GM18873 (cell line): ENCODE measurements at regions not wholly inside any gene's neighbourhood (a gene's known extent, or its start where the extent isn't known, plus 50 kb on each side); places are given as distances from the start of the nearest gene placed in this dataset.
A peak's percentile ranks its signal among the peaks of the same experiment; 100 is the strongest.
"Not testable (repeated sequence)": the region's sequence is repeated elsewhere in the genome, so short reads cannot be mapped to it uniquely, and the experiment has no call there.

Source experiments
- ATAC-seq: cut with Tn5 transposase; IDR thresholded peaks from one replicate; pipeline ENCODE4 v1.9.1; 2021; ENCODE audit warnings: mild to moderate bottlenecking, moderate library complexity, moderate number of reproducible peaks; ENCODE audit not compliant: unreplicated experiment, low FRiP score

- ATAC-seq = not testable (repeated sequence)
These were observed 135.0 kb upstream of the CCND2 start for GRCh38 chr12:4138532-4138931.

GRCh38 chr12:4138051-4138450 lies 135.5 kb upstream of the CCND2 start:
- no peak for ATAC-seq

- ATAC-seq = no peak
These were observed 136.1 kb upstream of the CCND2 start for GRCh38 chr12:4137441-4137840.

- ATAC-seq = no peak
These were observed 136.5 kb upstream of the CCND2 start for GRCh38 chr12:4137015-4137414.

GRCh38 chr12:4135919-4136605 lies 137.5 kb upstream of the CCND2 start:
- peak; percentile 65 for ATAC-seq

- ATAC-seq = no peak
These were observed 138.9 kb upstream of the CCND2 start for GRCh38 chr12:4134448-4135263.

GRCh38 chr12:4133636-4134447 lies 139.7 kb upstream of the CCND2 start:
- no peak for ATAC-seq

- no peak for ATAC-seq
These were observed 140.5 kb upstream of the CCND2 start for GRCh38 chr12:4133029-4133428.

- no peak for ATAC-seq
These were observed 152.0 kb upstream of the CCND2 start for GRCh38 chr12:4121506-4122020.

GRCh38 chr12:4120316-4120917 lies 153.1 kb upstream of the CCND2 start:
- ATAC-seq = no peak

GRCh38 chr12:4119157-4119761 lies 154.3 kb upstream of the CCND2 start:
- peak; percentile 70 for ATAC-seq

GRCh38 chr12:4118601-4119156 lies 154.9 kb upstream of the CCND2 start:
- no peak for ATAC-seq

- ATAC-seq = no peak
These were observed 155.5 kb upstream of the CCND2 start for GRCh38 chr12:4118017-4118510.

GRCh38 chr12:4117386-4118016 lies 156.1 kb upstream of the CCND2 start:
- no peak for ATAC-seq

GRCh38 chr12:4116251-4117111 lies 157.1 kb upstream of the CCND2 start:
- ATAC-seq = no peak

- ATAC-seq = no peak
These were observed 158.0 kb upstream of the CCND2 start for GRCh38 chr12:4115570-4115969.

GRCh38 chr12:4114986-4115385 lies 158.6 kb upstream of the CCND2 start:
- ATAC-seq = no peak

- no peak for ATAC-seq
These were observed 160.7 kb upstream of the CCND2 start for GRCh38 chr12:4112734-4113325.
